GM18909 (cell line): ENCODE measurements at regions not wholly inside any gene's neighbourhood (a gene's known extent, or its start where the extent isn't known, plus 50 kb on each side); places are given as distances from the start of the nearest gene placed in this dataset.
"Not testable (repeated sequence)": the region's sequence is repeated elsewhere in the genome, so short reads cannot be mapped to it uniquely, and the experiment has no call there.

ENCODE experiments used
- ATAC-seq: cut with Tn5 transposase; IDR thresholded peaks from one replicate; pipeline ENCODE4 v1.9.1; 2021; ENCODE audit warnings: mild to moderate bottlenecking; ENCODE audit not compliant: unreplicated experiment, poor library complexity

- ATAC-seq = not testable (repeated sequence)
Observed at GRCh38 chr21:5013455-5014304, 5507.7 kb upstream of the TPTE start.

GRCh38 chr21:5015187-5015586 lies 5506.2 kb upstream of the TPTE start:
- not testable (repeated sequence) for ATAC-seq

GRCh38 chr21:5019120-5019519 lies 5502.3 kb upstream of the TPTE start:
- ATAC-seq = peak; percentile 60

- ATAC-seq = peak; percentile 37
Observed at GRCh38 chr21:5021815-5022214, 5499.6 kb upstream of the TPTE start.

- peak; percentile 48 for ATAC-seq
Observed at GRCh38 chr21:5022254-5022653, 5499.1 kb upstream of the TPTE start.

GRCh38 chr21:5022748-5023147 lies 5498.6 kb upstream of the TPTE start:
- peak; percentile 6 for ATAC-seq

- ATAC-seq = not testable (repeated sequence)
Observed at GRCh38 chr21:5035147-5035546, 5486.2 kb upstream of the TPTE start.

- not testable (repeated sequence) for ATAC-seq
Observed at GRCh38 chr21:5035587-5035986, 5485.8 kb upstream of the TPTE start.

- ATAC-seq = not testable (repeated sequence)
Observed at GRCh38 chr21:5037606-5038331, 5483.6 kb upstream of the TPTE start.

- ATAC-seq = not testable (repeated sequence)
Observed at GRCh38 chr21:5039926-5040325, 5481.5 kb upstream of the TPTE start.

GRCh38 chr21:5042583-5042982 lies 5478.8 kb upstream of the TPTE start:
- ATAC-seq = not testable (repeated sequence)

- not testable (repeated sequence) for ATAC-seq
Observed at GRCh38 chr21:5044812-5045211, 5476.6 kb upstream of the TPTE start.

GRCh38 chr21:5051303-5052018 lies 5469.9 kb upstream of the TPTE start:
- ATAC-seq = not testable (repeated sequence)

GRCh38 chr21:5055027-5055754 lies 5466.2 kb upstream of the TPTE start:
- ATAC-seq = not testable (repeated sequence)

GRCh38 chr21:5055996-5056962 lies 5465.1 kb upstream of the TPTE start:
- ATAC-seq = peak; percentile 76

GRCh38 chr21:5057077-5057476 lies 5464.3 kb upstream of the TPTE start:
- not testable (repeated sequence) for ATAC-seq

GRCh38 chr21:5060364-5061083 lies 5460.9 kb upstream of the TPTE start:
- ATAC-seq = not testable (repeated sequence)

- not testable (repeated sequence) for ATAC-seq
Observed at GRCh38 chr21:5064581-5065142, 5456.7 kb upstream of the TPTE start.
